ENCODE measurements at regions not wholly inside any gene's neighbourhood (a gene's known extent, or its start where the extent isn't known, plus 50 kb on each side); places are given as distances from the start of the nearest gene placed in this dataset.

DNA sequence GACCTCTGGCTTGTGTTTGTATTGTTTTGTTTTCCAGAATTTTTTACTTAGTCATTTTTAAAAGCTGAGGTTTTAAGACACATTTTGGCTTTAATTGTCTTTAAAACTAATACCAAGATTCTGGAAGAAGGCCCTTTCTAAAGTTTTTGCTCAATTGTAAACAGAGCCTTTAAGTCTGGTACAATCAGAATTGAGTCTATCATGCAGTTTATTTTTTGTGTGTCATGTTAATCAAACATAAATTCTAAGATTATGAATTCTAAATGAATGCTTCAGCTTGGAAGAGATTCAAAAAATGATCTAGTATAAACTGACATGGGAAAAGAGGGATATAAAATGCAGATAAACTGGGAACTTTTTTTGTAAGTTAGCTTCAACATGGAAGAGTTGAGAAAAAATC, 882.7 kb downstream of the TLE1 start:
- no TSS peak for BruUV-seq (replicated peaks)
- ChIA-PET CTCF (ENCODE audit: low intra/inter-chr PET ratio) (no interaction called here), POLR2A (no interaction called here)
- H3K27ac ChIP-seq (ENCODE audit: extremely low read depth, low read depth, low read length) = no peak overlapping the region
- H4K20me1 ChIP-seq (replicated peaks; ENCODE audit: control insufficient read depth, insufficient read depth, low read length) = no peaks in the 10 kb centered on the region
- H3K9ac ChIP-seq (ENCODE audit: insufficient read depth in 1 of 2, low read depth in 2 of 2, low read length in 2 of 2) = no peak overlapping the region
- in situ Hi-C loops (cut with MboI) (no loop called here), intact Hi-C loops (cut with micrococcal nuclease) (no loop called here)
- DNase-seq (ENCODE audit: extremely low read depth in 1 of 4, low spot score in 3 of 4) = no peak
- no peaks in the 10 kb centered on the region for H3K27me3 ChIP-seq (ENCODE audit: control insufficient read depth in 2 of 2, insufficient read depth in 2 of 2, low read length in 2 of 2)
- no peak for FAIRE-seq
- no peaks in the 10 kb centered on the region for H3K4me1 ChIP-seq (replicated peaks in 1 of 2; ENCODE audit: control insufficient read depth in 2 of 2, insufficient read depth in 2 of 2, low read length in 2 of 2)
- H3K36me3 ChIP-seq (ENCODE audit: control insufficient read depth, insufficient read depth, low read length) = no peaks in the 10 kb centered on the region
- no peaks in the 10 kb centered on the region for H3K79me2 ChIP-seq (ENCODE audit: control insufficient read depth, insufficient read depth, low read length)
- H3K9me1 ChIP-seq (ENCODE audit: control insufficient read depth, insufficient read depth, low read length) = no peaks in the 10 kb centered on the region
- no peaks in the 10 kb centered on the region for H3K9me3 ChIP-seq (replicated peaks; ENCODE audit: control insufficient read depth, insufficient read depth, low read depth, low read length)
- no peak overlapping the region for H3K4me3 ChIP-seq
- no peak overlapping the region for H2AFZ ChIP-seq (ENCODE audit: low read depth, low read length)
- ATAC-seq = no peak
- no peak overlapping the region for H3K4me2 ChIP-seq (ENCODE audit: insufficient read depth, low read length)
- TF ChIP-seq RUNX1 (IDR thresholded peaks at IDR 0.05; ENCODE audit: low read depth) (no peak), MYC (IDR thresholded peaks at IDR 0.05; ENCODE audit: low read depth, low read length) (no peak), MYC (CRISPR knock-in tag; IDR thresholded peaks at IDR 0.05; ENCODE audit: borderline replicate concordance, low read depth) (no peak), RBM34 (IDR thresholded peaks at IDR 0.05; ENCODE audit: borderline replicate concordance, insufficient read depth, low read length) (no peak), KAT7 (CRISPR knock-in tag; IDR thresholded peaks at IDR 0.05; ENCODE audit: borderline replicate concordance) (no peak), WHSC1 (IDR thresholded peaks at IDR 0.05; ENCODE audit: low read length) (no peak), SP1 (CRISPR knock-in tag; IDR thresholded peaks at IDR 0.05) (no peak), ARHGAP35 (IDR thresholded peaks at IDR 0.05; ENCODE audit: partially characterized antibody) (no peak), ZNF133 (CRISPR knock-in tag; IDR thresholded peaks at IDR 0.05) (no peak), GTF2A2 (tag; IDR thresholded peaks at IDR 0.05) (no peak), MEIS2 (IDR thresholded peaks at IDR 0.05; ENCODE audit: partially characterized antibody) (no peak), THRAP3 (IDR thresholded peaks at IDR 0.05; ENCODE audit: borderline replicate concordance) (no peak), ZNF175 (CRISPR knock-in tag; IDR thresholded peaks at IDR 0.05; ENCODE audit: low read depth) (no peak), MYNN (IDR thresholded peaks at IDR 0.05) (no peak), MYNN (CRISPR knock-in tag; IDR thresholded peaks at IDR 0.05) (no peak), TCFL5 (CRISPR knock-in tag; conservative IDR thresholded peaks at IDR 0.05) (no peak)
- TF ChIP-seq, protein P1, sequence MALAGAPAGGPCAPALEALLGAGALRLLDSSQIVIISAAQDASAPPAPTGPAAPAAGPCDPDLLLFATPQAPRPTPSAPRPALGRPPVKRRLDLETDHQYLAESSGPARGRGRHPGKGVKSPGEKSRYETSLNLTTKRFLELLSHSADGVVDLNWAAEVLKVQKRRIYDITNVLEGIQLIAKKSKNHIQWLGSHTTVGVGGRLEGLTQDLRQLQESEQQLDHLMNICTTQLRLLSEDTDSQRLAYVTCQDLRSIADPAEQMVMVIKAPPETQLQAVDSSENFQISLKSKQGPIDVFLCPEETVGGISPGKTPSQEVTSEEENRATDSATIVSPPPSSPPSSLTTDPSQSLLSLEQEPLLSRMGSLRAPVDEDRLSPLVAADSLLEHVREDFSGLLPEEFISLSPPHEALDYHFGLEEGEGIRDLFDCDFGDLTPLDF (CRISPR knock-in tag; IDR thresholded peaks at IDR 0.05) = no peak
- TF ChIP-seq, protein P2, sequence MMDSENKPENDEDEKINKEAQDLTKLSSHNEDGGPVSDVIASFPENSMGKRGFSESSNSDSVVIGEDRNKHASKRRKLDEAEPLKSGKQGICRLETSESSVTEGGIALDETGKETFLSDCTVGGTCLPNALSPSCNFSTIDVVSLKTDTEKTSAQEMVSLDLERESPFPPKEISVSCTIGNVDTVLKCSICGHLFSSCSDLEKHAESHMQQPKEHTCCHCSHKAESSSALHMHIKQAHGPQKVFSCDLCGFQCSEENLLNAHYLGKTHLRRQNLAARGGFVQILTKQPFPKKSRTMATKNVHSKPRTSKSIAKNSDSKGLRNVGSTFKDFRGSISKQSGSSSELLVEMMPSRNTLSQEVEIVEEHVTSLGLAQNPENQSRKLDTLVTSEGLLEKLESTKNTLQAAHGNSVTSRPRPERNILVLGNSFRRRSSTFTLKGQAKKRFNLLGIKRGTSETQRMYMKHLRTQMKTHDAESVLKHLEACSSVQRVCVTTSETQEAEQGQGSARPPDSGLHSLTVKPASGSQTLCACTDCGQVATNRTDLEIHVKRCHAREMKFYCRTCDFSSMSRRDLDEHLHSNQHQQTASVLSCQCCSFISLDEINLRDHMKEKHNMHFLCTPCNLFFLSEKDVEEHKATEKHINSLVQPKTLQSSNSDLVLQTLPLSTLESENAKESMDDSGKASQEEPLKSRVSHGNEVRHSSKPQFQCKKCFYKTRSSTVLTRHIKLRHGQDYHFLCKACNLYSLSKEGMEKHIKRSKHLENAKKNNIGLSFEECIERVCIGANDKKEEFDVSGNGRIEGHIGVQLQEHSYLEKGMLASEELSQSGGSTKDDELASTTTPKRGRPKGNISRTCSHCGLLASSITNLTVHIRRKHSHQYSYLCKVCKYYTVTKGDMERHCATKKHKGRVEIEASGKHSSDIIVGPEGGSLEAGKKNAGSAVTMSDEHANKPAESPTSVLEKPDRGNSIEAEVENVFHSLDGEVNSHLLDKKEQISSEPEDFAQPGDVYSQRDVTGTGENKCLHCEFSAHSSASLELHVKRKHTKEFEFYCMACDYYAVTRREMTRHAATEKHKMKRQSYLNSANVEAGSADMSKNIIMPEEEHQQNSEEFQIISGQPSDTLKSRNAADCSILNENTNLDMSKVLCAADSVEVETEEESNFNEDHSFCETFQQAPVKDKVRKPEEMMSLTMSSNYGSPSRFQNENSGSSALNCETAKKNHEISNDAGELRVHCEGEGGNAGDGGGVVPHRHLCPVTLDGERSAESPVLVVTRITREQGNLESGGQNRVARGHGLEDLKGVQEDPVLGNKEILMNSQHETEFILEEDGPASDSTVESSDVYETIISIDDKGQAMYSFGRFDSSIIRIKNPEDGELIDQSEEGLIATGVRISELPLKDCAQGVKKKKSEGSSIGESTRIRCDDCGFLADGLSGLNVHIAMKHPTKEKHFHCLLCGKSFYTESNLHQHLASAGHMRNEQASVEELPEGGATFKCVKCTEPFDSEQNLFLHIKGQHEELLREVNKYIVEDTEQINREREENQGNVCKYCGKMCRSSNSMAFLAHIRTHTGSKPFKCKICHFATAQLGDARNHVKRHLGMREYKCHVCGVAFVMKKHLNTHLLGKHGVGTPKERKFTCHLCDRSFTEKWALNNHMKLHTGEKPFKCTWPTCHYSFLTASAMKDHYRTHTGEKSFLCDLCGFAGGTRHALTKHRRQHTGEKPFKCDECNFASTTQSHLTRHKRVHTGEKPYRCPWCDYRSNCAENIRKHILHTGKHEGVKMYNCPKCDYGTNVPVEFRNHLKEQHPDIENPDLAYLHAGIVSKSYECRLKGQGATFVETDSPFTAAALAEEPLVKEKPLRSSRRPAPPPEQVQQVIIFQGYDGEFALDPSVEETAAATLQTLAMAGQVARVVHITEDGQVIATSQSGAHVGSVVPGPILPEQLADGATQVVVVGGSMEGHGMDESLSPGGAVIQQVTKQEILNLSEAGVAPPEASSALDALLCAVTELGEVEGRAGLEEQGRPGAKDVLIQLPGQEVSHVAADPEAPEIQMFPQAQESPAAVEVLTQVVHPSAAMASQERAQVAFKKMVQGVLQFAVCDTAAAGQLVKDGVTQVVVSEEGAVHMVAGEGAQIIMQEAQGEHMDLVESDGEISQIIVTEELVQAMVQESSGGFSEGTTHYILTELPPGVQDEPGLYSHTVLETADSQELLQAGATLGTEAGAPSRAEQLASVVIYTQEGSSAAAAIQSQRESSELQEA (IDR thresholded peaks at IDR 0.05; ENCODE audit: low read depth) = no peak
